AG09309 (cell line): ENCODE measurements at regions not wholly inside any gene's neighbourhood (a gene's known extent, or its start where the extent isn't known, plus 50 kb on each side); places are given as distances from the start of the nearest gene placed in this dataset.
"Not testable (repeated sequence)": the region's sequence is repeated elsewhere in the genome, so short reads cannot be mapped to it uniquely, and the experiment has no call there.

Experiments
- DNase-seq: peaks from one replicate; pipeline ENCODE4 v3.0.0-alpha.2; 2010; ENCODE audit warnings: low read depth
- H3K4me3 ChIP-seq: 2 replicates; pipeline ENCODE4 v1.5.1; 2011; ENCODE audit warnings: mild to moderate bottlenecking, low read depth, low read length, moderate library complexity; ENCODE audit not compliant: control insufficient read depth
- TF ChIP-seq, protein P1 (sequence below): IDR thresholded peaks from 2 replicates; pipeline ENCODE4 v1.5.1; 2011; ENCODE audit warnings: mild to moderate bottlenecking, low read depth, low read length, inconsistent platforms; ENCODE audit not compliant: insufficient read depth, control insufficient read depth; ENCODE audit errors: missing control alignments

DNA sequence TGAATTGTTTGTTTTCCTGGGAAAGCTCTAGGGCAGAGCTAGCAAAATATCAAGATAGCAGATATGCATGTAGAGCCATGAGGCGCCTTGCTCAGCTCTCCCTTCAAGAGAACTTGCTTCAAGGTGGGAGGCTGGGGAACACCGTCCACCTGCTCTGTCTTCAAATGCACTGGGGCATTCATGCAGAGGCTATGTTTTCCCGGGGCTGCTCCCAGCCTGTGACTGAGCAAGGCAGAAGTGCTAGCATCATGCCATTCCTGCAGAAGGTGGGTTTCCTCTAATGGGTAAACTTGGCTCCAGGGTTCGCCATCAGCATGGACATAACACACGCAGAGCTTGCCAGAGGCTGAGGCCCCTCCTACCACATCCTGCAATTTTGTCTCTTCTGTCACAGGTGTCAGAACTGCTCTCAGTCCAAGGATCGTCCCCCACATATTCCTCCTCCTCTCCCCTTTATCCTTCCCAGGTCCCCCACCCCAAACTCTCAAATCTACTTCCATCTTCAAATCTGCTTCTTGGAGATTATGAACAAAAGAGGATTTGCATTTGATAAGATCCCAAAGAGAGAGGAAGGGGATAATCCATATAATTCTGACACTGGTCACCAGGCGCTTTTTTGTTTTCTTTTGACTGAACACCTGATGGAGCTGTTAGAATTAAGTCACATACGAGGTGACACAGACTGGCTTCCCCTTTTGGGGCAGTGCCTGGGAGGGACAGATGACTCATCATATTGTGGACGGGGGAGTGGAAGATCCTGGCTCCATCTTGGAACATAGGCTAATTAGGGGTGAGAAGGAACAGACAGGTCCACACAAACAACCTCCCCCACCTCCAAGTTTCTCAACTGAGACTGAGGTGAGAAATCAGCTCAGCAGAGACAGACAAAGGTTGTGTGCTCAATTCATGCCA is 85.0 kb upstream of the TAF11L2 start:
- TF ChIP-seq, protein P1, sequence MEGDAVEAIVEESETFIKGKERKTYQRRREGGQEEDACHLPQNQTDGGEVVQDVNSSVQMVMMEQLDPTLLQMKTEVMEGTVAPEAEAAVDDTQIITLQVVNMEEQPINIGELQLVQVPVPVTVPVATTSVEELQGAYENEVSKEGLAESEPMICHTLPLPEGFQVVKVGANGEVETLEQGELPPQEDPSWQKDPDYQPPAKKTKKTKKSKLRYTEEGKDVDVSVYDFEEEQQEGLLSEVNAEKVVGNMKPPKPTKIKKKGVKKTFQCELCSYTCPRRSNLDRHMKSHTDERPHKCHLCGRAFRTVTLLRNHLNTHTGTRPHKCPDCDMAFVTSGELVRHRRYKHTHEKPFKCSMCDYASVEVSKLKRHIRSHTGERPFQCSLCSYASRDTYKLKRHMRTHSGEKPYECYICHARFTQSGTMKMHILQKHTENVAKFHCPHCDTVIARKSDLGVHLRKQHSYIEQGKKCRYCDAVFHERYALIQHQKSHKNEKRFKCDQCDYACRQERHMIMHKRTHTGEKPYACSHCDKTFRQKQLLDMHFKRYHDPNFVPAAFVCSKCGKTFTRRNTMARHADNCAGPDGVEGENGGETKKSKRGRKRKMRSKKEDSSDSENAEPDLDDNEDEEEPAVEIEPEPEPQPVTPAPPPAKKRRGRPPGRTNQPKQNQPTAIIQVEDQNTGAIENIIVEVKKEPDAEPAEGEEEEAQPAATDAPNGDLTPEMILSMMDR = no peak
- no peak overlapping the region for H3K4me3 ChIP-seq
- no peak for DNase-seq

GRCh38 chr5:17413691-17414090 is 84.3 kb upstream of the TAF11L2 start:
- no peak overlapping the region for H3K4me3 ChIP-seq
- no peak for DNase-seq
- TF ChIP-seq, protein P1 = no peak

DNA sequence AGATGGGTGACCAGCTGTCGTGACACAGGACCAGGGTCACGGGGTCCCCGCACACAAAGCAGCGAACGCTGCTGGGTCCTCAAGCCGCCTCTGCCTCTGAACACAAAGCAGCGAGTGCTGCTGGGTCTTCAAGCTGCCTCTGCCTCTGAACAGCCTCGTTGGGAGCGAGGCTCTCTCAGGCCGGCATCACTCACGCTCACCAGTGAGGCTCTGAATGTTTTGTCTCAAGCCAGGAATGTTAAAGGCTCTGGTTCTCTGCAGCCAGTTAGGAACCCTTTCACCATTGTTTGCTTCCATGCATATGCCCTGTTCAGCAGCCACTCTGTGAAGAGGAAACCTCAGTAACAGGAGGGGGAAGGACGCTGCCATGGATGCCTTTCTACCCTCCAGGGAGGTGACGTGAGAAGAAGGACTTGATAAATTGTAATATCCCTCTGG is 82.7 kb upstream of the TAF11L2 start:
- no peak overlapping the region for H3K4me3 ChIP-seq
- no peak for DNase-seq
- TF ChIP-seq, protein P1 = no peak

DNA sequence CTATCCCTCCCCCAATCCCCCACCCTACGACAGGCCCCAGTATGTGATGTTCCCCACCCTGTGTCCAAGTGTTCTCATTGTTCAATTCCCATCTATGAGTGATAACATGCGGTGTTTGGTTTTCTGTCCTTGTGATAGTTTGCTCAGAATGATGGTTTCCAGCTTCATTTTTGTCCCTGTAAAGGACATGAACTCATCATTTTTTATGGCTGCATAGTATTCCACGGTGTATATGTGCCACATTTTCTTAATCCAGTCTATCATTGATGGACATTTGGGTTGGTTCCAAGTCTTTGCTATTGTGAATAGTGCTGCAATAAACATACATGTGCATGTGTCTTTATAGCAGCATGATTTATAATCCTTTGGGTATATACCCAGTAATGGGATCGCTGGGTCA is 81.7 kb upstream of the TAF11L2 start:
- H3K4me3 ChIP-seq, DNase-seq: not testable (repeated sequence)

DNA sequence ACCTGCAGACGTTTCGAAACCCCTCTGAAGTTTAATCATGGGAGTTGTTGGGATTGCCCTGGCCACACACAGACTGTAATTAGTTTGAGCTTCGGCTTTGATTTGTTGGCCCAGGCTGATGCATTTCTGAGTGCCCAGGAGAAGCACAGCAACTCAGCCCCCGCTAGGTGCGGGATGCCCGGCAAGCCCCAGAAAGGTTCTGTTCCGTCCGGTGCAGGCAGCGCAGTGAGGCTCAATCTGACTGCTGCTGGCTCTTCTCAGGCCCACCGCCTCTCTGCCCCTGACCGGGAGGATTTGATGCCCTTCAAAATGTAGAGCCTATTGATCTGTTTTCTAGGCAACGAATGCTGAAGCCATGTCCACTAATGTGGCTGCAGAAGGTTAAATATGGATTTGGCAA is 73.4 kb upstream of the TAF11L2 start:
- TF ChIP-seq, protein P1 = no peak
- no peak overlapping the region for H3K4me3 ChIP-seq
- DNase-seq = no peak

DNA sequence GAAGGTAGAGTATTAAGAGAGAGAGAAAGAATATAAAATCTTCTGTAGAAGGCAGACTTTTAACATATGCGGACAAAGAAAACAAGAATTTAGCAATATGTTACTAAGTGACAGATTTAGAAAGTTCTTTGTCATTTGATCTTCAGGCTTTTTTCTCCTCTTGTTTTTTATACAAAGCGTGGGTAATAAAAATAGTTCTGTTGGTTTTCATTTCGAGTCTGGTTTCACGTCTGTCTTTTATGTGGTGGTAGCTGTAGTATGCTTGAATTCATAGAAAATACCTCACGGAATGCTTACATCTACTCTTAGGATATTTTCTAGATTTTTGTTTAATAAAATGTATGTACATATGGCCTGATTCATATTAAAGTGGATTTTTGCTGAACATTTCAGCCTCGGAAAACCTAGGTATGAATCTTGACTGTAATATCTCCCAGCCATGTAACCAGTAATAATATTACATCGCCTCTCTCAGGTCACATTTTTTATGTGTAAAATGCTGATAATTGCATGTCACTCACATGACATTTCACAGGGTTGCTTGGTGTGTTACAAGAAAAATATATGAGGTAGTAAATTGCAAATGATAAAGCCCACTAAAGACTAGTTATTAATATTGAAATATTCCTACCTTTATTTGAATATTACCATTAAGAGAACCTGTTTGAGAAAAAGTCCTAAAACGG is 72.5 kb upstream of the TAF11L2 start:
- no peak for DNase-seq
- no peak overlapping the region for H3K4me3 ChIP-seq
- TF ChIP-seq, protein P1 = no peak
